LNCaP clone FGC (cell line): ENCODE measurements at regions not wholly inside any gene's neighbourhood (a gene's known extent, or its start where the extent isn't known, plus 50 kb on each side); places are given as distances from the start of the nearest gene placed in this dataset.

Experiments used
- DNase-seq: peaks from one replicate; pipeline ENCODE4 v3.0.0-alpha.2; 2011; ENCODE audit warnings: low read depth
- H3K4me3 ChIP-seq: 2 replicates; pipeline ENCODE4 v1.5.1; 2011; ENCODE audit warnings: mild to moderate bottlenecking, low read depth, low read length, control low read depth
- CTCF ChIP-seq: IDR thresholded peaks from 2 replicates; pipeline ENCODE4 v1.5.1; 2012; ENCODE audit warnings: mild to moderate bottlenecking; ENCODE audit not compliant: control insufficient read depth, insufficient read depth; ENCODE audit errors: extremely low read depth

- no peak for DNase-seq
- no peak overlapping the region for H3K4me3 ChIP-seq
- peak; percentile 13; the same call in 1 of the 2 replicates for TF ChIP-seq CTCF
Observed at GRCh38 chr4:107380836-107381438, 339.1 kb downstream of the PAPSS1 start.

- DNase-seq = no peak
- TF ChIP-seq CTCF = no peak
- H3K4me3 ChIP-seq = no peak overlapping the region
Observed at GRCh38 chr4:107380190-107380589, 339.8 kb downstream of the PAPSS1 start.

- TF ChIP-seq CTCF = no peak
- DNase-seq = no peak
- H3K4me3 ChIP-seq = no peak overlapping the region
Observed at GRCh38 chr4:107379054-107379869, 340.8 kb downstream of the PAPSS1 start.

DNA sequence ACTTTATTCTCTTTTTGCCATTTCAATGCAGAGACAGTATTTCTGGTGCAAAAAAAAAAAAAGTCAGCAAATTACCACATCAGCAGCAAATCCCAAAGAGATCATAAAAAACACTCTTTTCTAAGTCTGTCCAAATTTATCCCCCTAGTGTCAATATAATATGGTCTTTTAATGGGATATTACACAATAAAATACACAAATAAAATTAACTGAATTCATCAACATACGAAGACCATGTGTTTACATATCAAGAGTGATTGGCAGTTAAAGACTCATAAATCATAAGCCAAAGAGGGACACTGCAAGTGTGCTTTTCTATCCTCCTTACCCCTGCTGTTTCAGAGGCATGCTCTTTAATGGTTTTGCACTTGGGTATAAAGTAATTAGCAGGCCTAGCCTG is 340.2 kb upstream of the DKK2 start:
- no peak for TF ChIP-seq CTCF
- H3K4me3 ChIP-seq = no peak overlapping the region
- peak; percentile 28 for DNase-seq

DNA sequence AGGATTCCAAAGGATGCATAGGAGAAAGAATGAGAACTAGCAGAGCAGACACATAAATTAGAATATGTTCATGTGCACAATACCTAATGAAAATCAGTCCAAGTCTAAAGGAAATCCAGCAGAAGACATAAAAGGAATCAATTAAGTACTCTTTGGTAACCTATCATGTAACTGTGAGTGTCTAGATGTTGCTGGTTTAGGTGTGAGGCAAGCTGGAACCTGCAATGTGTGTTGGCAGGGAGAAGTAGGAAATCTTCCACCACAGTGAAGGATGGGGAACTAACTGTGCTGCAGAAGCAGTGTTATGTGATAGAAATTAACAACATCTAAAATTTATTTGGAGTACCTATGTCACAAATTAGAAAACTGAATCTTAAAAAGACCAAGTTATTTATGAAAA is 330.8 kb upstream of the DKK2 start:
- H3K4me3 ChIP-seq = no peak overlapping the region
- TF ChIP-seq CTCF = no peak
- no peak for DNase-seq

- no peak for DNase-seq
- no peak overlapping the region for H3K4me3 ChIP-seq
- no peak for TF ChIP-seq CTCF
Observed at GRCh38 chr4:107366016-107366735, 330.1 kb upstream of the DKK2 start.
